Keratinocyte (primary cell): ENCODE measurements at regions not wholly inside any gene's neighbourhood (a gene's known extent, or its start where the extent isn't known, plus 50 kb on each side); places are given as distances from the start of the nearest gene placed in this dataset.

Source experiments
- DNase-seq: peaks from one replicate; pipeline ENCODE4 v3.0.0-alpha.2; 2011; ENCODE audit warnings: low read depth, missing footprints, low spot score
- FAIRE-seq: peaks from 2 replicates; lab custom pipeline; 2011; peaks lifted over from hg19 to GRCh38; lab: Jason Lieb, UNC
- H2AFZ ChIP-seq: 2 replicates; pipeline ENCODE4 v1.6.0; 2012; ENCODE audit warnings: low read length, control low read depth, inconsistent platforms; ENCODE audit not compliant: control insufficient read depth
- H3K27ac ChIP-seq: 2 replicates; pipeline ENCODE4 v1.5.1; 2011; ENCODE audit warnings: low read length; ENCODE audit not compliant: control insufficient read depth, insufficient read depth
- H3K27me3 ChIP-seq: 3 replicates; pipeline ENCODE4 v1.6.0; 2011; ENCODE audit warnings: low read length; ENCODE audit not compliant: control insufficient read depth, insufficient read depth; ENCODE audit errors: extremely low read depth
- H3K36me3 ChIP-seq, 2 experiments: 2 replicates in 1 of 2; 3 replicates in 1 of 2; pipeline ENCODE4 v1.5.1; 2011; ENCODE audit warnings: low read length in 2 of 2, mild to moderate bottlenecking in 1 of 2; ENCODE audit not compliant: control insufficient read depth in 2 of 2, insufficient read depth in 2 of 2; ENCODE audit errors: extremely low read depth in 1 of 2
- H3K4me1 ChIP-seq: 3 replicates; pipeline ENCODE4 v1.5.1; 2011; ENCODE audit warnings: low read length; ENCODE audit not compliant: control insufficient read depth, insufficient read depth; ENCODE audit errors: extremely low read depth
- H3K4me2 ChIP-seq: 3 replicates; pipeline ENCODE4 v1.6.0; 2011; ENCODE audit warnings: low read depth, low read length; ENCODE audit not compliant: control insufficient read depth, insufficient read depth; ENCODE audit errors: extremely low read depth
- H3K4me3 ChIP-seq, 3 experiments: fragments of 200-600 bp in 1 of 3; sonication (generic) in 1 of 3; 2 replicates in 2 of 3; 3 replicates in 1 of 3; pipeline ENCODE4 v1.5.1; 2011 to 2016; ENCODE audit warnings: low read length in 3 of 3, mild to moderate bottlenecking in 3 of 3, control low read depth in 2 of 3, inconsistent platforms in 1 of 3, low read depth in 1 of 3, mixed read lengths in 1 of 3, mixed run types in 1 of 3, moderate library complexity in 1 of 3; ENCODE audit not compliant: control insufficient read depth in 2 of 3, insufficient read depth in 2 of 3; ENCODE audit errors: extremely low read depth in 1 of 3
- H3K79me2 ChIP-seq: 2 replicates; pipeline ENCODE4 v1.6.0; 2012; ENCODE audit warnings: low read length; ENCODE audit not compliant: control insufficient read depth, insufficient read depth
- H3K9ac ChIP-seq: 3 replicates; pipeline ENCODE4 v1.6.0; 2011; ENCODE audit warnings: low read length; ENCODE audit not compliant: control insufficient read depth, insufficient read depth; ENCODE audit errors: extremely low read depth
- H3K9me1 ChIP-seq: 3 replicates; pipeline ENCODE4 v1.6.0; 2011; ENCODE audit warnings: low read length; ENCODE audit not compliant: control insufficient read depth, insufficient read depth; ENCODE audit errors: extremely low read depth
- H3K9me3 ChIP-seq: 2 replicates; pipeline ENCODE4 v1.5.1; 2012; ENCODE audit warnings: low read depth, low read length; ENCODE audit not compliant: control insufficient read depth
- H4K20me1 ChIP-seq: 3 replicates; pipeline ENCODE4 v1.6.0; 2011; ENCODE audit warnings: low read length; ENCODE audit not compliant: control insufficient read depth, insufficient read depth; ENCODE audit errors: extremely low read depth
- EZH2 ChIP-seq: IDR thresholded peaks from one replicate; pipeline ENCODE4 v1.6.1; 2012; ENCODE audit warnings: inconsistent platforms, mild to moderate bottlenecking, low read length, moderate library complexity
- dilution Hi-C: fragments of 300-500 bp; cut with MboI; formaldehyde crosslinking; loops from one replicate; pipeline ENCODE4 v1.7.0; 2020; ENCODE audit warnings: low sequenced_read_pairs; ENCODE audit not compliant: extremely low pct_ligation_motif_present
- TF ChIP-seq, protein P1 (sequence below), 3 experiments: IDR thresholded peaks in 1 of 3; conservative IDR thresholded peaks in 1 of 3; optimal IDR thresholded peaks in 1 of 3; 2 replicates in 2 of 3; 3 replicates in 1 of 3; pipeline versions ENCODE3 to v1.5.1; 2011; ENCODE audit warnings: low read length in 3 of 3, mild to moderate bottlenecking in 3 of 3, moderate library complexity in 2 of 3, control low read depth in 1 of 3, inconsistent platforms in 1 of 3; ENCODE audit not compliant: insufficient read depth in 2 of 3; ENCODE audit errors: extremely low read depth in 1 of 3

GRCh38 chr5:74275171-74275992 is 365.1 kb downstream of the ENC1 start:
- no peak for FAIRE-seq
- Histone ChIP-seq H3K9me3 (no peaks in the 10 kb centered on the region), H3K27ac (no peak overlapping the region)

GRCh38 chr5:74274326-74274725 is 366.2 kb downstream of the ENC1 start:
- FAIRE-seq (no peak), DNase-seq (no peak)
- Histone ChIP-seq H3K9me3 (no peaks in the 10 kb centered on the region), H3K9me1 (no peaks in the 10 kb centered on the region), H3K4me2 (no peak overlapping the region), H3K9ac (no peak overlapping the region), H3K4me1 (peaks cover 9% of the 10 kb centered on the region), H3K27ac (no peak overlapping the region), H2AFZ (no peak overlapping the region), H3K27me3 (no peaks in the 10 kb centered on the region), H3K4me3 (no peak overlapping the region), H4K20me1 (no peaks in the 10 kb centered on the region), H3K79me2 (no peaks in the 10 kb centered on the region), H3K36me3 (no peaks in the 10 kb centered on the region)
- no peak for TF ChIP-seq EZH2
- TF ChIP-seq, protein P1, sequence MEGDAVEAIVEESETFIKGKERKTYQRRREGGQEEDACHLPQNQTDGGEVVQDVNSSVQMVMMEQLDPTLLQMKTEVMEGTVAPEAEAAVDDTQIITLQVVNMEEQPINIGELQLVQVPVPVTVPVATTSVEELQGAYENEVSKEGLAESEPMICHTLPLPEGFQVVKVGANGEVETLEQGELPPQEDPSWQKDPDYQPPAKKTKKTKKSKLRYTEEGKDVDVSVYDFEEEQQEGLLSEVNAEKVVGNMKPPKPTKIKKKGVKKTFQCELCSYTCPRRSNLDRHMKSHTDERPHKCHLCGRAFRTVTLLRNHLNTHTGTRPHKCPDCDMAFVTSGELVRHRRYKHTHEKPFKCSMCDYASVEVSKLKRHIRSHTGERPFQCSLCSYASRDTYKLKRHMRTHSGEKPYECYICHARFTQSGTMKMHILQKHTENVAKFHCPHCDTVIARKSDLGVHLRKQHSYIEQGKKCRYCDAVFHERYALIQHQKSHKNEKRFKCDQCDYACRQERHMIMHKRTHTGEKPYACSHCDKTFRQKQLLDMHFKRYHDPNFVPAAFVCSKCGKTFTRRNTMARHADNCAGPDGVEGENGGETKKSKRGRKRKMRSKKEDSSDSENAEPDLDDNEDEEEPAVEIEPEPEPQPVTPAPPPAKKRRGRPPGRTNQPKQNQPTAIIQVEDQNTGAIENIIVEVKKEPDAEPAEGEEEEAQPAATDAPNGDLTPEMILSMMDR (optimal IDR thresholded peaks at IDR 0.05 in 1 of 3, IDR thresholded peaks at IDR 0.05 in 1 of 3, conservative IDR thresholded peaks at IDR 0.05 in 1 of 3; ENCODE audit: extremely low read depth in 1 of 3, insufficient read depth in 2 of 3, low read length in 3 of 3), result no peak
- dilution Hi-C loops, result no loop called here

More at GRCh38 chr5:74275171-74275992, 365.1 kb downstream of the ENC1 start:
- TF ChIP-seq, protein P1 (optimal IDR thresholded peaks at IDR 0.05 in 1 of 3, IDR thresholded peaks at IDR 0.05 in 1 of 3, conservative IDR thresholded peaks at IDR 0.05 in 1 of 3; ENCODE audit: extremely low read depth in 1 of 3, insufficient read depth in 2 of 3, low read length in 3 of 3), result no peak
- TF ChIP-seq EZH2, result no peak
- DNase-seq, result no peak
- Histone ChIP-seq H3K9ac (no peak overlapping the region), H2AFZ (no peak overlapping the region), H3K36me3 (no peaks in the 10 kb centered on the region), H3K4me1 (peaks cover 9% of the 10 kb centered on the region), H4K20me1 (no peaks in the 10 kb centered on the region), H3K4me2 (no peak overlapping the region), H3K9me1 (no peaks in the 10 kb centered on the region), H3K27me3 (no peaks in the 10 kb centered on the region), H3K4me3 (no peak overlapping the region), H3K79me2 (no peaks in the 10 kb centered on the region)
- dilution Hi-C loops, result no loop called here
